A673 (cell line): ENCODE measurements at regions not wholly inside any gene's neighbourhood (a gene's known extent, or its start where the extent isn't known, plus 50 kb on each side); places are given as distances from the start of the nearest gene placed in this dataset.

Experiments
- EZH2 ChIP-seq: fragments of 200-600 bp; sonication (generic); IDR thresholded peaks from 2 replicates; pipeline ENCODE4 v1.6.1; 2017; ENCODE audit warnings: borderline replicate concordance, low read depth, mild to moderate bottlenecking, mixed read lengths, antibody characterized with exemption, low read length; ENCODE audit not compliant: poor library complexity, severe bottlenecking
- TF ChIP-seq, protein P1 (sequence below): fragments of 300-800, 200-600 bp; sonication (generic); conservative IDR thresholded peaks from 2 replicates; pipeline ENCODE4 v1.5.1; 2017; ENCODE audit warnings: low read depth, mild to moderate bottlenecking, antibody characterized with exemption, low read length, moderate library complexity, mixed read lengths

DNA sequence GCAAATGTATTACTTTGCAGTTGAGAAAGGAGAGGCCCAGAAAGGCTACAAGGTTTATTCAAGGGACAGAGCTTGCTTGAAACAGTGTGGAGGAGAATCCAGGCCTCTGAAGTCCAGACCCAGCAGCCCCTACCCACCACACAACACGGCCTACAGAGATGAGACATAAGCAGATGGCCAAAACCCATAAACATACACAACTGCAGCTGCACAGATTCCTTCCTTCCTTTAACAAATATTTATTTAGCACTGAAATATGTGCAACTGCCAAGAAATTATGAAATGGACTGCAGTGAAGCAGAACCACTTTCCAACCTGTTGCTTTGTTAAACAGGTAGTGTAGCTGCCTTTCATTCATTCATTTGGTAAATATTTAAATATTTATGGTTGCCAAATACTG, 122.3 kb downstream of the SPATA19 start:
- TF ChIP-seq, protein P1, sequence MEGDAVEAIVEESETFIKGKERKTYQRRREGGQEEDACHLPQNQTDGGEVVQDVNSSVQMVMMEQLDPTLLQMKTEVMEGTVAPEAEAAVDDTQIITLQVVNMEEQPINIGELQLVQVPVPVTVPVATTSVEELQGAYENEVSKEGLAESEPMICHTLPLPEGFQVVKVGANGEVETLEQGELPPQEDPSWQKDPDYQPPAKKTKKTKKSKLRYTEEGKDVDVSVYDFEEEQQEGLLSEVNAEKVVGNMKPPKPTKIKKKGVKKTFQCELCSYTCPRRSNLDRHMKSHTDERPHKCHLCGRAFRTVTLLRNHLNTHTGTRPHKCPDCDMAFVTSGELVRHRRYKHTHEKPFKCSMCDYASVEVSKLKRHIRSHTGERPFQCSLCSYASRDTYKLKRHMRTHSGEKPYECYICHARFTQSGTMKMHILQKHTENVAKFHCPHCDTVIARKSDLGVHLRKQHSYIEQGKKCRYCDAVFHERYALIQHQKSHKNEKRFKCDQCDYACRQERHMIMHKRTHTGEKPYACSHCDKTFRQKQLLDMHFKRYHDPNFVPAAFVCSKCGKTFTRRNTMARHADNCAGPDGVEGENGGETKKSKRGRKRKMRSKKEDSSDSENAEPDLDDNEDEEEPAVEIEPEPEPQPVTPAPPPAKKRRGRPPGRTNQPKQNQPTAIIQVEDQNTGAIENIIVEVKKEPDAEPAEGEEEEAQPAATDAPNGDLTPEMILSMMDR: no peak
- TF ChIP-seq EZH2: no peak
